ENCODE measurements at regions not wholly inside any gene's neighbourhood (a gene's known extent, or its start where the extent isn't known, plus 50 kb on each side); places are given as distances from the start of the nearest gene placed in this dataset.

DNA sequence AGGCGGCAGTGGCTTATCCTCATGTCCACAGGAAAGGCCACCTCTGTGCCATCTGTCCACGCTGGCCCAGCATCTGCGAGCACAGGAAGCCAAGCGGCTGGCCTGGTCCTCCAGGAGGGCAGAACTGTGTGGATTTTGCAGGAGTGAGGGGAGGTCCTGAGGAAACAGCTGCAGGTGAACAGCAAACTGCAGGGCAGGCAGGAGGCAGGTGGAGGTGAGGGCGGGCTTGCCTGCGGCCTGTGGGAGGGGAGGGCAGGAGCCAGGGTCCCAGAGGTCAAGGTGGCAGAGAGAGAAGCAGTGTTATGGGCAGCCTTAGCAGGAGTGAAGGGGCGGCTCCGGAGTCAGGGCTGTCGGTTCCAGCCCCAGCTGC, 369.7 kb downstream of the SHANK2 start:
- no peak overlapping the region for H3K27ac ChIP-seq (ENCODE audit: low read depth, low read length)
- no peaks in the 10 kb centered on the region for H3K27me3 ChIP-seq (ENCODE audit: insufficient read depth, low read length)
- no peak overlapping the region for H2AFZ ChIP-seq (ENCODE audit: low read length, unreplicated experiment)
- no peaks in the 10 kb centered on the region for H3K79me2 ChIP-seq (ENCODE audit: control insufficient read depth, insufficient read depth, low read length, unreplicated experiment)
- no peaks in the 10 kb centered on the region for H3K4me1 ChIP-seq (ENCODE audit: control insufficient read depth, insufficient read depth, low read length, unreplicated experiment)
- H3K36me3 ChIP-seq (ENCODE audit: insufficient read depth, low read length), result no peaks in the 10 kb centered on the region
- H3K4me3 ChIP-seq (ENCODE audit: low read depth, low read length), result no peak overlapping the region

DNA sequence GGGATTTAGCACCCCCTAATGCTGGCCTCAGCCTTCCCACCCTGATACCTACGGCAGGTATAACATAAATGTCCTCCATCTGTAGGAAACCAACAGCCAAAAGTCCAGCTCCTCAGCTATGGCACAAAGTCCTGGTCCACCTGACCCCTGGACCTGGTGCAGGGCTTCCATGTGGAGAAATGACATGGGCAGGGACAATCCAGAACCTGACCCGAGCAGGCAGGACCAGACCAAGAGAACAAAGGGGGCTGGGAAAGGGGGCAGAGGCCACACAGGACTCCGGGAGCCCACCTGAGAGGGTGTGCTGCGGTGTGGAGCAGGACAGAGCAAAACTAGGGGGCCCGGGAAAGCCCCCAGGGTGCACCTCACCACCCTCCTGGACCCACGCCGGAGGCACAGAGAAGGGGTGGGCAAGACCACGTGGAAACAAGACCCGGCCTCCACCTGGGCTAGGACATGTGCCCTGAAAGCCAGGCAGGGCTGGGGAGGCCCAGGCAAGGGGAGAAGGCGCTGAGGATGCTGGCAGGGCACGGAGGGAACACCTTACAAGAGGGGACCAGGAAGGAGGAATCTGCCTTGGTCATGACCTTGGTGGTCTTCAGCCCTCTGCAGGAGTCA, 368.9 kb downstream of the SHANK2 start:
- no peak overlapping the region for H3K27ac ChIP-seq (ENCODE audit: low read depth, low read length)

DNA sequence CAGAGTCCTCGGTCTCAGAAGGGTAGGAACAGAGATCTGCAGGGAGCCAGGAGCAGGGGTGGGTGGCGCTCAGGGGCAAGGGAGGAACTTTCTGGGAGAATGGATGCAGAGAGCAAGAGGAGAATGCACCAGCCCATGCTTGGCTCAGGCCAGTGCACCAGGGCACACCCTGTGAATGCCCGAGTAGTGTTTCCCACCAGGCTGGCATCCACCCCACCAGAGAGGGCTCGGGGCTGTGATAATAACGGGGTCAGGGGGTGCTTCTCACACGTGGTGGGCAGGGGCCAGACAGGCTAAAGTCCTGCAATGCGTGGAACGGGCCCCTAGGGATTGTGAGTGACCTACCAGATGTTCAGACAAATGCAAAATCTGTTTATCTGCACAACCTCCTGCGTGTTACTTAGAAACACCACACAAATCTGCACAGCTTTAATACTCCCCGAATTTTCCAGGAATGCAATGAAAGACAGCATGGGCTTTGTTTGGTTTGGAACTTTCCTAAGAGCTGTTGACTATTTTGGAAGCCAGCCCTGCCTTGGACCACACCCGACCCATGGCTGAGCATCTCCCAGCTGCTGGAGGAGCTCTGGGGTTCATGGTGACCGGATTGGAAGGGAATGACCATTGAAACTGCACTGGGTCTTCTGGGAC, 368.3 kb downstream of the SHANK2 start:
- H2AFZ ChIP-seq (ENCODE audit: low read length, unreplicated experiment), result no peak overlapping the region
- no peaks in the 10 kb centered on the region for H3K4me1 ChIP-seq (ENCODE audit: control insufficient read depth, insufficient read depth, low read length, unreplicated experiment)
- no peak overlapping the region for H3K4me3 ChIP-seq (ENCODE audit: low read depth, low read length)
- no peaks in the 10 kb centered on the region for H3K36me3 ChIP-seq (ENCODE audit: insufficient read depth, low read length)
- H3K79me2 ChIP-seq (ENCODE audit: control insufficient read depth, insufficient read depth, low read length, unreplicated experiment), result no peaks in the 10 kb centered on the region
- no peaks in the 10 kb centered on the region for H3K27me3 ChIP-seq (ENCODE audit: insufficient read depth, low read length)
- H3K27ac ChIP-seq (ENCODE audit: low read depth, low read length), result no peak overlapping the region

More for the DNA sequence above, 368.9 kb downstream of the SHANK2 start:
- no peaks in the 10 kb centered on the region for H3K27me3 ChIP-seq (ENCODE audit: insufficient read depth, low read length)
- no peaks in the 10 kb centered on the region for H3K79me2 ChIP-seq (ENCODE audit: control insufficient read depth, insufficient read depth, low read length, unreplicated experiment)
- no peaks in the 10 kb centered on the region for H3K4me1 ChIP-seq (ENCODE audit: control insufficient read depth, insufficient read depth, low read length, unreplicated experiment)
- no peak overlapping the region for H3K4me3 ChIP-seq (ENCODE audit: low read depth, low read length)
- no peaks in the 10 kb centered on the region for H3K36me3 ChIP-seq (ENCODE audit: insufficient read depth, low read length)
- H2AFZ ChIP-seq (ENCODE audit: low read length, unreplicated experiment), result no peak overlapping the region

DNA sequence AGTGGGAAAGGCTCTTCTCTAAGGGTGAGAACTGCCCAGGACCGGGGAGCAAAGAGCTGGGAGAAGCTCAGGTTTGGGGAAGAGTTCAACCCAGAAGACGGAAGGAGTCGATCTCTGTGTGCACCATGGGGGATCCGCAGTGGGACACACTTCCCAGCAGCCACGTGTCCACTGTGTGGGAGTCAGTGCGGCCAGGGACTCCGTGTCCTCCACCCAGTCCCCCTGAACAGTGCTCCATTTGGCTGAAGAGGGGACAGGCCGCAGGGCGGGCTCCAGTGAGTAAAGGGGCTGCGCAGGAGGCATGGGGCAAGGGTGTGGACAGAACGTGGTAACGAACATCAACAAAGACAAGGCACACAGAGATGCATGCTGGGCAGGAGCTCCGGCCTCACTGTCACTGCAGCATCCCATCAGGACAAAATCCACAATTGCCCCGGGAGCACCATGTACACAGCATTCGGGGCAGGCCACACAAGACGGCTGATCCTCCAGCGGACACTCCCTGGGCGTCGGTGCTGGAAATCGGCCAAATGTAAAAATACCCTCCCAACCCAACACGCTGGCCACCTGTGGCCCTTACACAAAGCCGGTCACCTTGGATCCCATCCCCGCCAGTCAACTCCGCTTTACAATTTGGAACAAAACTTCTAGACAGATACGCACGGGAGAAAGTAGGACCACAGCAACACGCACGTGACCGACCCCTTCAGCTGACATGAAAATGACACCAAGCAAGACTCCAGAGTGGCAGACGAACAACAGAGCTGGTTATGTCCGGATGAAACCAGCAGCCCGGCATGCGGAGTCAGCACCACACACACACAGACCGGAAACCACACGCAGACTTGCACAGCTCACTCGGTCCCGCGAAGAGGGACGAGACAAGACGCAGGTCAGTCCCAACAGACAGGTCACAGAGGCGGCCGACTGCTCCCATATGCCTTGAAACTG, 366.8 kb downstream of the SHANK2 start:
- Histone ChIP-seq H3K4me1 (ENCODE audit: control insufficient read depth, insufficient read depth, low read length, unreplicated experiment) (no peaks in the 10 kb centered on the region), H3K36me3 (ENCODE audit: insufficient read depth, low read length) (no peaks in the 10 kb centered on the region), H2AFZ (ENCODE audit: low read length, unreplicated experiment) (no peak overlapping the region), H3K27me3 (ENCODE audit: insufficient read depth, low read length) (no peaks in the 10 kb centered on the region), H3K4me3 (ENCODE audit: low read depth, low read length) (no peak overlapping the region), H3K79me2 (ENCODE audit: control insufficient read depth, insufficient read depth, low read length, unreplicated experiment) (no peaks in the 10 kb centered on the region), H3K27ac (ENCODE audit: low read depth, low read length) (no peak overlapping the region)

DNA sequence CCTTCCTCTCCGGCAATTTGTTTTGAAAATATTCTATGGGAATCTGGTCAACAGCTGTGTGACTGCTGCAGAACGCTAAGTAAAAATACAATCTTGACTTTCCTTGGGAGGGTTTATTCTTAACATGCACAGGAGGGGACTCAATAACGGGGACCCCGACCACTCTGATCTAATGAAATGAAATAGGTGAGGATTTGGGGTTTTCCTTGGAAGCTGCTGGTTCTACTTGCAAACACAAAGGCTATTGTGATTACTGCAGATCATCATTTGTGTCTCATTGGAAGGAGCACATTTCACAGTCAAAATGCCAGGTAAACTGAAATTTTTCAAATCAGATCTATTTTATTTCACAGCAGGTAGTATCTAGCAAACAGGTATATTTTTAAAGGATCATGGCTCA, 366.1 kb downstream of the SHANK2 start:
- Histone ChIP-seq H3K4me3 (ENCODE audit: low read depth, low read length) (no peak overlapping the region), H2AFZ (ENCODE audit: low read length, unreplicated experiment) (no peak overlapping the region), H3K36me3 (ENCODE audit: insufficient read depth, low read length) (no peaks in the 10 kb centered on the region), H3K27me3 (ENCODE audit: insufficient read depth, low read length) (no peaks in the 10 kb centered on the region), H3K79me2 (ENCODE audit: control insufficient read depth, insufficient read depth, low read length, unreplicated experiment) (no peaks in the 10 kb centered on the region), H3K4me1 (ENCODE audit: control insufficient read depth, insufficient read depth, low read length, unreplicated experiment) (no peaks in the 10 kb centered on the region), H3K27ac (ENCODE audit: low read depth, low read length) (no peak overlapping the region)

DNA sequence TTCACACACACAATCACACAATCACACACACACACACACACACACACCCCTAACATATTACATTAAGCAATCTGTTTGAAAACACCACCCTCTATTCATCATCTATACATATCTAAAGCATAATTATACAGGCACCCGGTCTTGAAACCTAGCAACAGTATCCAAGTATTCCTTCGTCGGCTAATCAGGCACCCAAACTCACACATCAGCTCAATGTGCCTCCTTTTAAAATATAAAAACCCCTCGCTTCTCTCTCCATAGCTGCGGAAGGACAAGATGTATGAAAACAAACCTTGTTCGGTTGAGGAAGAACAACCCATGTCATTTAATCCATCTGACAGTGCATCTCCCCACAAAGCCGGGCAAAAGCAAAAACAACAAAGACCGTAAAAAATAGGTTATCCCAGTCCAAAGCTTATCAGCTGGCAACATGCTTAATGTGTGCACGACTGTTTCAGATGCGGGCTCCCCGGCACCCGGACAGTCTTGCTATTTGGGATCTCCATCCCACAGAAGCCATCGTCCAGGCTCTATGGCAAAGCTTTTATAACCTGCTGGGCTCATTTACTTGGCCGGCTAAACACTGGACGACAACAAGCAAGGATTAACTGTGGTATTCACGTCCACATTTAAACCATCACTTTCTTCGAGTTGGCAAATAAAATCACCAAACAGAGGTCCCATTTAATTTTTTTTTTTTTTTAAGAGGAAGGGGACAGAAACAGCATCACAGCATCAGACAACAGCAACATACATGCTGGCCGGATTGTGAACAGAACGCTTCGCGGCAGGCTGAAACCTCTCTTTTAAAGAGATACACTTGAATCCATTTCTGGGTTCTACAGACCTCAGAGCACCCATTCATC, 365.5 kb downstream of the SHANK2 start:
- Histone ChIP-seq H3K4me1 (ENCODE audit: control insufficient read depth, insufficient read depth, low read length, unreplicated experiment) (no peaks in the 10 kb centered on the region), H3K36me3 (ENCODE audit: insufficient read depth, low read length) (no peaks in the 10 kb centered on the region), H3K4me3 (ENCODE audit: low read depth, low read length) (no peak overlapping the region), H2AFZ (ENCODE audit: low read length, unreplicated experiment) (no peak overlapping the region), H3K79me2 (ENCODE audit: control insufficient read depth, insufficient read depth, low read length, unreplicated experiment) (no peaks in the 10 kb centered on the region), H3K27me3 (ENCODE audit: insufficient read depth, low read length) (no peaks in the 10 kb centered on the region), H3K27ac (ENCODE audit: low read depth, low read length) (no peak overlapping the region)

DNA sequence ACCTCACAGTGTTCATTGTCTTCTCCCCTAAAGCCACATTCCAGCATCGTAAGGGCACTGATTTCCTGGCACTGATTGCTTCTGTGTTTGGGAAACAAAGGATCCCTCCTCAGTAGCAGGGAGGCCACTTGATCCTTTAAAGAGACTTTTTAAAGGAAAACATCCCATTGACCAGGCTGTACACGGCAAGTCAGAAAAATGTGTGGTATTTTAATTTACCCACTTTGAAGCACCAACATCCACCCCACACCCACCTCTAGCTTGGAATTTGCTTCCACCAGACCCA, 364.9 kb downstream of the SHANK2 start:
- Histone ChIP-seq H2AFZ (ENCODE audit: low read length, unreplicated experiment) (no peak overlapping the region), H3K79me2 (ENCODE audit: control insufficient read depth, insufficient read depth, low read length, unreplicated experiment) (no peaks in the 10 kb centered on the region), H3K27ac (ENCODE audit: low read depth, low read length) (no peak overlapping the region), H3K36me3 (ENCODE audit: insufficient read depth, low read length) (no peaks in the 10 kb centered on the region), H3K4me1 (ENCODE audit: control insufficient read depth, insufficient read depth, low read length, unreplicated experiment) (no peaks in the 10 kb centered on the region), H3K4me3 (ENCODE audit: low read depth, low read length) (no peak overlapping the region), H3K27me3 (ENCODE audit: insufficient read depth, low read length) (no peaks in the 10 kb centered on the region)

DNA sequence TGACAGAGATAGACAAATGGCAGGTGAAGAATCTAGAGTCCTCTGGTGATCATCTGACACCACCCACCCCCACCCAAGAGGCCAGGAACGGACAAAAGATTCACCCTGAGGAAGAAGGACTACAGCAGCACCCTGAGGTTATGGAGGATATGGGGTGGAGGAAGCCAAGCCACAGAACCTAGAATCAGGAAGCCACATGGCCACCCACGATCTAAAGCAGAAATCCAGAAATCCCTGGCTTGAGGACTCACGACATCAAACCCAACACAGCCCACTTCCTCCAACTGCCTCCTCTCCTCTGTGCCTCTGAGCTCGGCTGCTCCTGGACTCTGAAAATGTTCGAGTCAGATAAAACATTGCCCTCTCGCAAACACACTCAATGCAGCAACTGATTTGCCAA, 364.3 kb downstream of the SHANK2 start:
- Histone ChIP-seq H3K27ac (ENCODE audit: low read depth, low read length) (no peak overlapping the region), H3K4me3 (ENCODE audit: low read depth, low read length) (no peak overlapping the region), H3K79me2 (ENCODE audit: control insufficient read depth, insufficient read depth, low read length, unreplicated experiment) (no peaks in the 10 kb centered on the region), H2AFZ (ENCODE audit: low read length, unreplicated experiment) (no peak overlapping the region), H3K36me3 (ENCODE audit: insufficient read depth, low read length) (no peaks in the 10 kb centered on the region), H3K4me1 (ENCODE audit: control insufficient read depth, insufficient read depth, low read length, unreplicated experiment) (no peaks in the 10 kb centered on the region), H3K27me3 (ENCODE audit: insufficient read depth, low read length) (no peaks in the 10 kb centered on the region)

DNA sequence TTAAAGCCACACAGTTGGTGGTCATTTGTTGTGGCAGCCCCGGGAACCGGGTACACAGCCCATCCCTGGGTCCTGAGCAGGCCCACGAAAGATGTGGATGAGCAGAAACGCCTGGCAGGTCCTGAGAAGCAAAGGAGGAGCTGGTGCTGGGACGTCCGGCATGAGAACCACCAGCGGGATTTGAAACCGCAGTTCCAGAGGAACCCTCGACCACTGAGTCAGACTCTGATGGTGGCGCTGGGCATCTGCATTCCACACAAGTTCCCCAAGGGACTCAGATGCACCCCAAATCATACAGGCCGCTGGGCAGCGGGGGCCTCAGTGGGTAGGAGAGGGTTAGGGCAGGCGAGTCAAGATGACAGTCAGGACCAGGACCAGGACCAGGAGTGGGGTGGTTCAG, 363.0 kb downstream of the SHANK2 start:
- Histone ChIP-seq H3K4me1 (ENCODE audit: control insufficient read depth, insufficient read depth, low read length, unreplicated experiment) (no peaks in the 10 kb centered on the region), H3K79me2 (ENCODE audit: control insufficient read depth, insufficient read depth, low read length, unreplicated experiment) (no peaks in the 10 kb centered on the region), H3K27me3 (ENCODE audit: insufficient read depth, low read length) (no peaks in the 10 kb centered on the region), H3K27ac (ENCODE audit: low read depth, low read length) (no peak overlapping the region), H3K36me3 (ENCODE audit: insufficient read depth, low read length) (no peaks in the 10 kb centered on the region), H3K4me3 (ENCODE audit: low read depth, low read length) (no peak overlapping the region), H2AFZ (ENCODE audit: low read length, unreplicated experiment) (no peak overlapping the region)

DNA sequence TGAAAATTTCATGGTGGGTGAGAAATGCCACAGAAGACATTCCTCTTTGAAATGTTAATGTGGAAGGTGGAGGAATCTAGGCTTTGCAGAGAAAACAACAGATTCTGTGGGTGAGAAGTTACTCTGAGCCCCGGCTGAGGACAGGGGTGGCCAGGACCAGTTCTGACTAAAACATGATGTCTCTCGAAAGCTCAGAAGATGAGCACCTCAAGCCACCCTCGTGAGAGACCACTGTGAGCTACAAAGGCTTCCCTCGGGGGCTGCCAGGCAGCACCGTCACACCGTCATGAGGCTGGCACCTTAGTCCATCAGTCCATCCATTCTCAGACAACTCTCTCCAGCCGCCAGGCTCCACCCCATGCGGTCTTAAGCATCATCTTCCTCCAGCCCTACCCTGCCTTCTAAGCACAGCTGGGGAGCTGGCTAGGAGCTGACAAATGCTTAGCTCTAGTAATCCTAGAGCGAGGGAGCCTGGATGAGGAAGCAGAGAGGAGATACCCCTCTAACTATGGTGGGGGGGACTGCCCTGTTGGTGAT, 360.5 kb downstream of the SHANK2 start:
- no peak overlapping the region for H3K27ac ChIP-seq (ENCODE audit: low read depth, low read length)
- H2AFZ ChIP-seq (ENCODE audit: low read length, unreplicated experiment), result no peak overlapping the region
- no peaks in the 10 kb centered on the region for H3K36me3 ChIP-seq (ENCODE audit: insufficient read depth, low read length)
- H3K4me1 ChIP-seq (ENCODE audit: control insufficient read depth, insufficient read depth, low read length, unreplicated experiment), result no peaks in the 10 kb centered on the region
- no peaks in the 10 kb centered on the region for H3K27me3 ChIP-seq (ENCODE audit: insufficient read depth, low read length)
- H3K79me2 ChIP-seq (ENCODE audit: control insufficient read depth, insufficient read depth, low read length, unreplicated experiment), result no peaks in the 10 kb centered on the region
- H3K4me3 ChIP-seq (ENCODE audit: low read depth, low read length), result no peak overlapping the region
